T-helper 17 cell (primary cell): ENCODE measurements at regions not wholly inside any gene's neighbourhood (a gene's known extent, or its start where the extent isn't known, plus 50 kb on each side); places are given as distances from the start of the nearest gene placed in this dataset.

Experiments used
- ATAC-seq: fragments of 150-1000 bp; cut with Tn5 transposase; 2 replicates; pipeline ENCODE4 v1.10.0; 2021; ENCODE audit warnings: mild to moderate bottlenecking, moderate library complexity
- DNase-seq, 3 donors: peaks; one replicate each; pipeline versions ENCODE4 v3.0.0 to v3.0.0-alpha.2; 2020 to 2021
- H3K9me3 ChIP-seq: one replicate; pipeline ENCODE4 v1.7.0; 2013; ENCODE audit warnings: low read length, mild to moderate bottlenecking; ENCODE audit not compliant: control insufficient read depth, poor library complexity, severe bottlenecking
- H3K27ac Mint-ChIP-seq: one replicate; pipeline ENCODE4 v1.8.0; 2022; ENCODE audit warnings: mild to moderate bottlenecking, moderate library complexity, mixed read lengths
- H3K27me3 Mint-ChIP-seq: one replicate; pipeline ENCODE4 v1.8.0; 2022; ENCODE audit warnings: mixed read lengths
- H3K36me3 Mint-ChIP-seq: one replicate; pipeline ENCODE4 v1.8.0; 2022; ENCODE audit warnings: low read depth, mixed read lengths
- H3K4me1 Mint-ChIP-seq: one replicate; pipeline ENCODE4 v1.8.0; 2022; ENCODE audit warnings: mild to moderate bottlenecking, mixed read lengths
- H3K4me3 Mint-ChIP-seq: one replicate; pipeline ENCODE4 v1.8.0; 2022; ENCODE audit warnings: mild to moderate bottlenecking, moderate library complexity, mixed read lengths

DNA sequence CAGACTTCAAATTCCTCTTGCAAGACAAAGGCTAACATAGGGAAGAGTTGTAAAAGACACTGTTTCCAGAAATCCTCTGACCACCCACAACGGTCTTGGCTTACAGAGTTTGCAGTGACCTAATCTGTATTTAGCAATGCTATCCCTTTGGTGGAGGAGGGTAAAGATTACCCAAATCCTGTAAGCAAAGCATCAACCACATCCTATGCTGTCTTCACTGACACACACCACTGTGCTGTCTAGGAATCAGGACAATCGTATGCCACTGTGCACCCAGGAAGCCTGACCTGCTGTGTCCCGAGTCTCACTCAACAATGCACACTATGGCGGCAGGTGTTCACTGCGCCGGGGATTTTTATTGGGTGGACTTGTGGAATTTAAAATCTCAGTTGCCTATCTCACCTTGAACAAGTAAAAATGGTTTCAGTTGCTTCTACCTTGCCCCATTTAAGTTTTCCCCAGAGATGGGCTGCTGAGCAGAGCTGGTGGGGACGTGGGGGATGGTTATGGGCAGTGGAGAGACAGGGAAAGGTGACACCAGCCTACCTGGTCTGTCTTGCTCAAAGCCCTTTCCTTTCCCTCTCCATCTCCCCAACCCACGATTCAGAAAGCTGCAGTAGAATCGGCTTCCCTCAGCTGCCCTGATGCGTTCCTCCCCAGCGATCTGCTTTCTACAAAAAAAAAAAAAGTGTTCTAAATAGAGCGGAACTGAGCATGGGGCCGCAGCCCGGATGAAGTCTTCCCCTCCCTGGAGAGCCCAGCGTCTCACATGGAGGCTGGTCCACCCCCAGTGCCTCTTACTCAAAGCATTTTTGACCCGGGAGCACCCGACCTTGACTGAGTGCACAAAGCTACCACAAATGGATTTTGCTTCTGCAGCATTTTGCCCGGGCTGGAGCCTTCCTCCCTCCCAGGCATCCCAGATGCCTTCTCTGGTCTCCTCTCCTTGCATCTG lies 271.5 kb downstream of the SOX9 start:
- Mint-ChIP-seq H3K27me3 (no peaks in the 10 kb centered on the region), H3K36me3 (no peaks in the 10 kb centered on the region), H3K27ac (no peak overlapping the region), H3K4me1 (no peaks in the 10 kb centered on the region), H3K4me3 (no peak overlapping the region)
- DNase-seq, result no peak
- H3K9me3 ChIP-seq, result no peaks in the 10 kb centered on the region
- ATAC-seq, result no peak

DNA sequence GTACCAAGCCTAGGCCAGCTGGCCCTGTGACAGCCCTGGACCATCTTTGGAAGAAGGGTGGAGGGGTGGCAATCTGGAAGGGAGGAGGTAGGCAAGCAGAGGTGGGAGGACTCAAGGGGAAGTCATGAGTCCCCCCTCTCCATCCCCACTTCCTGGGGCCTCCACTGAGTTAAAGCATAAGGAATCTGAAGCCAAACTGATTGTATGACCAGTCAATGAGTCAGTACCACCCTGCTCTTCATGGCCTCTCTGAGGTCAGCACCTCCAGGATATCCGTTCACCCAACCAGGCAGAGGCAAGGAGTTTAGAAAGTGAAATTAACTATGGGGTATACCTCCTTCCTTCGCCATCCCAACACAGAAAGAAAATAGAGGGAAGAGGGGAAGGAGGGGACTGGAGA lies 272.7 kb downstream of the SOX9 start:
- ATAC-seq, result no peak
- no peaks in the 10 kb centered on the region for H3K36me3 Mint-ChIP-seq
- DNase-seq, result no peak
- no peaks in the 10 kb centered on the region for H3K9me3 ChIP-seq
- H3K27ac Mint-ChIP-seq, result no peak overlapping the region
- no peaks in the 10 kb centered on the region for H3K27me3 Mint-ChIP-seq
- no peak overlapping the region for H3K4me3 Mint-ChIP-seq
- no peaks in the 10 kb centered on the region for H3K4me1 Mint-ChIP-seq

DNA sequence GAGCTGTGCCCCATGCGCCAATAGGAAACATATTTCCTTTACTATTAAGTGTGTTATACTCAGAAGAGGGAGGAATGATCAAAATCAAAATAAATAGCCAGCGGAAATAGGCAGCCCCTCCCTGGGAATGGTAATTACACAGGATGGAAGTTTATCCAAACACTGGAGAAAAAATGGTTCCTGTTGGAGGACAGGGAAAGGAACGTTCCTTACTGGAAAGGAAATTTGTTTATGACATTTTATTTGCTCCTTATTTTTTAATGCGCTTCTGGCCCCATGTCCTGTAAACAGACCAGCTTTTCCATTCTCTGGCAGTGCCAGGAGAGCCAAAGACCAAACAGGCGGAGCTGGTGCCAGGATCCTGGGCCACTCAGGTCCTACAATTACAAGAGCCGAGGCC lies 273.7 kb downstream of the SOX9 start:
- Mint-ChIP-seq H3K27me3 (no peaks in the 10 kb centered on the region), H3K27ac (no peak overlapping the region), H3K4me1 (no peaks in the 10 kb centered on the region), H3K4me3 (no peak overlapping the region), H3K36me3 (no peaks in the 10 kb centered on the region)
- ATAC-seq (no peak), DNase-seq (no peak)
- no peaks in the 10 kb centered on the region for H3K9me3 ChIP-seq

DNA sequence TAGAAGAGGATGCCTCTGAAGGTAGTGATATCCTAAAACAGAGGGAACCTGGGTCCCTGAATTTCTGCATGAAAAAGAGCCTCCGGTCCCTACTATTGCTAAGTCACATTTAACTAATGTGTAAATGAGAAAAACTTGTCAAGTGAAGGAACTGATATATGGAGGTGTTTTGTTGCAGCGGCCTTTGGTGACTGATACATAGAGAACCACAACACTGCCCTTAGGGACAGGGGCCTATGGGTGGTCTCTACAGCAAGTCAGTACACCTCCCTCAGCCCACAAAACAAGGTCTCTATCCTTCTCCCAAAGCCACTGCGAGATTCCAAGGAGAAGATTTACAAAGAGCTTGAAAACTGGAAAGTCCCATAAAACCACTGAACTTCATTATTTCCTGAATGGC lies 275.3 kb downstream of the SOX9 start:
- ATAC-seq (no peak), DNase-seq (no peak)
- no peaks in the 10 kb centered on the region for H3K4me1 Mint-ChIP-seq
- H3K27ac Mint-ChIP-seq, result no peak overlapping the region
- no peaks in the 10 kb centered on the region for H3K9me3 ChIP-seq
- no peak overlapping the region for H3K4me3 Mint-ChIP-seq
- H3K36me3 Mint-ChIP-seq, result no peaks in the 10 kb centered on the region
- H3K27me3 Mint-ChIP-seq, result no peaks in the 10 kb centered on the region

DNA sequence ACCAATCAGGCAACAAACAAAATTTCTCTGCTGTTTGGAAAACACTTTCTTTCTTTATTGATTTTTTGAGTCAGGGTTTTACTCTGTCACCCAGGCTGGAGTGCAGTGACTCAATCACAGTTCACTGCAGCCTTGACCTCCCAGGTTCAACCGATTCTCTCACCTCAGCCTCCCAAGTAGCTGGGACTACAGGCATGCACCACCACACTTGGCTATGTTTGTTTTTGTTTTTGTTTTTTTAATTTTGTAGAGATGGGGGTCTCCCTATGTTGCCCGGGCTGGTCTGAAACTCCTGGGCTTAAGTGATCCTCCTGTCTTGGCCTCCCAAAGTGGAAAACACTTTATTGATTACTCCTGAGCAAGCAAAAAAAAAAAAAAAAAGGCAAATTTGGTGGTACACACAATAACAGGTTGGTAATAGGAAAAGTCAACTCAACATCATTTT lies 276.4 kb downstream of the SOX9 start:
- no peak overlapping the region for H3K27ac Mint-ChIP-seq
- H3K4me3 Mint-ChIP-seq, result no peak overlapping the region
- H3K4me1 Mint-ChIP-seq, result no peaks in the 10 kb centered on the region
- no peak for DNase-seq
- no peaks in the 10 kb centered on the region for H3K9me3 ChIP-seq
- no peaks in the 10 kb centered on the region for H3K27me3 Mint-ChIP-seq
- ATAC-seq, result no peak
- H3K36me3 Mint-ChIP-seq, result no peaks in the 10 kb centered on the region

DNA sequence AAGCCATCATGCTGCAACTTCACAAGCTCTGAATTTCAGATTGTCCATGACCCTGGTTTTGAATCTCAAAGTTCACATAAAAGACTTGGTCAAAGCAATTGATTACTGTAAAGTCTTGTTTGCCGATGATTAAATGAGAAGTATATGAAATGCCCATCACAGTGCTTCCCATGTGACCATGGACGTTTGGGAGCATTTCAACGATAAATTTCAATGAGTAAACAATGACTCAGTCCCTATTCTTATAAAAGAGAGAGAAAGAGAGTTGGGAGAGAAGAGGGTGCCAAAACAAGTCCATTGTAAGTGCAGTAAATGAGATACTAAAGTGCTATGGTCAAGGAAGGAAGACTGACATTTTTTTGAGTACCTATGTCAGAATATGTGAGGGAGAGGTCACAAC lies 276.9 kb downstream of the SOX9 start:
- ATAC-seq (no peak), DNase-seq (no peak)
- Mint-ChIP-seq H3K27me3 (no peaks in the 10 kb centered on the region), H3K27ac (no peak overlapping the region), H3K4me3 (no peak overlapping the region), H3K4me1 (no peaks in the 10 kb centered on the region), H3K36me3 (no peaks in the 10 kb centered on the region)
- no peaks in the 10 kb centered on the region for H3K9me3 ChIP-seq

DNA sequence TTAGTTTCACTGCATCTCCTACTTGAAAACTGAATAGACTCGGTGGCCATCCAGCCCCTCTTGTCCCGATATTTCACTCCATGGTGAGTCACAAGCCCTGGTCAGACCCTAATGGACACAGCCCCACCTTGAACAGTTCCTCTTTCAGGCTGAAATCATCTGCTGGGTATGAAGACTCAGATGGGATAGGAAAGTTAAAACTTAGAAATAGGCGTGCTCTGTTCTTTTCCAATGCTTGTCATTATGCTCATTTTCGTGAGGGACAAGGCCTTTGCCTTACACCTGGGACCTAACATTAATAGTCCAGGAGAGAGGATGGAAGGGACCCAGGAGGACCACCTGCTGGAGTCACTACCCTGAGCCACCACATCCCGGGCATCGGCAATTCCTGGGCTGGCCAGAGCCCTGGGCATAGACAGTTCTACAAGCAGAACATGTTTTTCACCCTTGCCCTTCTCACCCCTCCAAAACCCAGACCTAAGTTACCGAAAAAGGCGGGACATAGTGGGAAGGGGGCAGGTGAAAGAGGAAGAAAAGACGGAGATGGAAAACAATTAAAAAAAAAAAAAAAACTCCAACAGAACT lies 278.3 kb downstream of the SOX9 start:
- Mint-ChIP-seq H3K36me3 (no peaks in the 10 kb centered on the region), H3K27ac (no peak overlapping the region), H3K27me3 (no peaks in the 10 kb centered on the region), H3K4me1 (no peaks in the 10 kb centered on the region), H3K4me3 (no peak overlapping the region)
- DNase-seq (no peak), ATAC-seq (no peak)
- no peaks in the 10 kb centered on the region for H3K9me3 ChIP-seq

DNA sequence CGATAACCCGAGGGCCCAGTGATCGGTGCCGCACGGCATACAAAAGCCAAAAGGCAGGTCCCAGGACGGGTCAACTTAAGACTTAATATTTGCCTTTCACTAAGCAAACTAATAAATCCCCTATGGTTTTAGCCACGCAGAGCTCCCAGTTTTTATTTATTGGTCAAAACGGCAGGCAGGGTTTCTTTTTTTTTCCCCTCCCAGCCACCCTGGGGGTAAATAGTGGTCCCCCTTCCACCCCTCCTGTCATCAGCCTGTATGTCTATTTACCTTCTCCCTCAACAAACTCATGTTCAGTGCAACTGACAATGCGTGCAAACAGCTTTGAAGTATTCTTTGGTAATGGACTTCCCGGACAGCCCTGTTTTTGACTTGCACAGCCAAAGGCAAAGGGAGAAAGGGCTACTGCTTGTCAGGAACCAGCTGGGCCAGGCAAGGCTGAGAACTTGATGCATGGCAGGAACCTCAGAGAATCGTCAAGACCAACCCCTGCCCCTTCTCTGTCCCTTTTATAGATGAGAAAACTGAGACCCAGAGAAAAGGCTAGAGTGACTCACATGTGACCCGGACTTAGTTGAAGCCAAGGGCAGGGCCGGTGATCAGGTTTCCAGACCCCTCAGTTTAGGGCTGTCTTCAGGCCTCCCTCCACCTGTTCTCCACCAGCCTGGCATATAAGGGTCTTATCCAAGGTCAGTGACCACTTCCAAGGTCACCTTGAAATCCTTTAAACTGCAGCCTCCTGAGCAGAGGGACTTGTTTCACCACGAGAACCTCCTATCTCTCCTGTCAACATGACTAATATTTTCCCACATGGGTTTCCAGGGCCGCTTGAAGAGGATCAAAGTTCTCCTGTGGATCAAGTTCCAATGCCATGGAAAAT lies 279.0 kb downstream of the SOX9 start:
- H3K36me3 Mint-ChIP-seq, result no peaks in the 10 kb centered on the region
- H3K9me3 ChIP-seq, result no peaks in the 10 kb centered on the region
- no peak overlapping the region for H3K27ac Mint-ChIP-seq
- H3K4me3 Mint-ChIP-seq, result no peak overlapping the region
- no peak for ATAC-seq
- no peaks in the 10 kb centered on the region for H3K4me1 Mint-ChIP-seq
- H3K27me3 Mint-ChIP-seq, result no peaks in the 10 kb centered on the region
- DNase-seq, result no peak

DNA sequence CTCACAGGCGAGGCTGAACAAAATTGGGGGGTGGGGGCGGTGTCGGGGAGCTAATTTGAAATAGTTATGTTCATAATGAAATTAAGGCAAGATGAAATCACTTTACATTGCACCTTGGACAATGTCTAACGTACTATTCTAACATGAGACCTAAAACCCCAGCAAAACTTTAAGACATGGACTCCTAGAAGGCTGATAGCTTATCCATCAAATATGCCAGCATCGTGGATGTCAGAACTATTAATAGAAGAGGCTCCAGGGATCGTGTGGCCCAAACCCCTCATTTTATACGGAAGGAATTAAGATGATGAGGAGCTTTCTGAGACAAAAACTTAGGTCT lies 279.6 kb downstream of the SOX9 start:
- H3K36me3 Mint-ChIP-seq, result no peaks in the 10 kb centered on the region
- ATAC-seq (no peak), DNase-seq (no peak)
- no peaks in the 10 kb centered on the region for H3K9me3 ChIP-seq
- H3K27ac Mint-ChIP-seq, result no peak overlapping the region
- H3K27me3 Mint-ChIP-seq, result no peaks in the 10 kb centered on the region
- H3K4me1 Mint-ChIP-seq, result no peaks in the 10 kb centered on the region
- H3K4me3 Mint-ChIP-seq, result no peak overlapping the region

DNA sequence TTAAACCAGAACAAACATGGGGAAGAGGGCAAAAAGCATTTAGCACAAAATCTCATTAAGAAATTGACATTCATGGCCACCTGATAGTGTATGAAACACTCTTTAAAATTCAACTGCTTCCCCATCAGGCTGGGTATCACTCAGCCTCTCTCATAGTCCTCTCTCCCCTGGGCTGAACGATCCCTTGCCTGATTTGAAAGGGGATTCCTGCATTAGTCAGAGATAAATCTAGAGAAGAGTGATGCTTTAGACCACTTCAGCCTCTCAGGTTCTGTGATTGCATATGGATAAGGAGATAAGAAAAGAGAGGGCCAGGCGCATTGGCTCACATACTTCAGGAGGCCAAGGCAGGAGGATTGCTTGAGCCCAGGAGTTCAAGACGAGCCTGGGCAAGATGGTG lies 280.0 kb downstream of the SOX9 start:
- no peak overlapping the region for H3K27ac Mint-ChIP-seq
- H3K4me1 Mint-ChIP-seq, result no peaks in the 10 kb centered on the region
- no peaks in the 10 kb centered on the region for H3K36me3 Mint-ChIP-seq
- no peaks in the 10 kb centered on the region for H3K27me3 Mint-ChIP-seq
- H3K9me3 ChIP-seq, result no peaks in the 10 kb centered on the region
- DNase-seq (no peak), ATAC-seq (no peak)
- H3K4me3 Mint-ChIP-seq, result no peak overlapping the region

DNA sequence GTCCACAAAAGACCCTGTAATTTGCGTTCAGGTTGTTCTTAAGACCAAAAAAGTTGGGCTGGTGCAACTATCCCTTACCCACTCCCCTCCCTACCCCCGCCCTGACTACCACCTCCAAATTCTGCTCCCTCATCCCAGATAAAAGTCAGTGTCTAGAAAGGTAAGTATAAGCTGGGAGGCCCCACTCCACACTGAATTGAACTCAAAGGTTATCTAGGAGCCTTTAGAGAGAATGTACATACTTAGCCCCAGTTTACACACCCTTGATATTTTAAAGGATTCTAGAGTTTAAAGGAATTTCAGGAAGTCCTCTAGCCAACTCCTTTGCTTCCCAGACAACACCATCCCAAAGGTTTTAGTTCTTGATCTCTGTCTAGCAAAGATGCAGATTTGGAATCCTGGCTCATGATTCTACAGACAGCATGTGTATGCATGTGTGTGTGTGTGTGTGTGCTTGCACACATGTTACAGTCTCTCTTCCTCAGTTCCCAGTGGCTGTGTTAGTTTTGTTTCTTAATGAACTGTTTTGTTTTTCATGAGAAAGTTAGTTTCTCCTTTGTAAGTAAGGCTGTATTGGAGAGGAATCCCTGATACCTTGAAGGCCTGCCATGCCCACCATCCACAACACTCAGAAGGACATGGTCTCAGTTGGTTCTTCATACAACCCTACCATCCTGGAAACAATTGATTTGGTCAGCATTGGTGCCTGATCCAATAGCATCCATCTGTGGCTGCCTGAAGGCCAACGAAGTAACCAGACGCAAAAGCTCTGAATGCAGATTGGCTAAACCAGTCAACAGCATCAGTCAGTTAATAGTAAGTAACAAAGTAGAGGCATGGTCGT lies 281.3 kb downstream of the SOX9 start:
- Mint-ChIP-seq H3K27me3 (no peaks in the 10 kb centered on the region), H3K27ac (no peak overlapping the region), H3K4me1 (no peaks in the 10 kb centered on the region), H3K36me3 (no peaks in the 10 kb centered on the region), H3K4me3 (no peak overlapping the region)
- H3K9me3 ChIP-seq, result no peaks in the 10 kb centered on the region
- ATAC-seq, result no peak
- DNase-seq, result no peak

DNA sequence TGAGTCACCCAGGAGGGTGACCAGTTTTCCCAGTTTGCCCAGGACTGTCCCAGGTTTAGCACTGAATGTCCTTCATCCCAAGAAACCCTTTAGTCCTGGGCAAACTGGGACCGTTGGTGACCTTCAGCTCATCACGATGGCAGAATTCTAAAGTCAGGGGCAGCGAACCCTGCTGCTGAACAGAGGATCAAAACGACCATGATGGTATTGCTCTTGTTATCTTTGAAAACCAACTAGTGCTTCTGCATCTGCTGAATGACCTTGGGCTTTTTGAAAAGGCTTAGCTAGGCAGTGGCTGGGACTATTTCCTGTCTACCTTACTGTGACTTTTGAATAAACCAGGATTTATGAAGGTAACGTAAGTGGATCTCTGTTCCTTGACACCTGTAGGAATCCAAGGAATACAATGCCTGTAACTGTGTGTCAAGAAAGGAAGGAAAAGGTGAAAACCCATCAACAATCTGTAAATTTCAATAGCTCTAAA lies 281.9 kb downstream of the SOX9 start:
- H3K27ac Mint-ChIP-seq, result no peak overlapping the region
- no peak for ATAC-seq
- no peak for DNase-seq
- no peak overlapping the region for H3K4me3 Mint-ChIP-seq
- no peaks in the 10 kb centered on the region for H3K4me1 Mint-ChIP-seq
- no peaks in the 10 kb centered on the region for H3K27me3 Mint-ChIP-seq
- no peaks in the 10 kb centered on the region for H3K36me3 Mint-ChIP-seq
- no peaks in the 10 kb centered on the region for H3K9me3 ChIP-seq
